ENCODE measurements at regions not wholly inside any gene's neighbourhood (a gene's known extent, or its start where the extent isn't known, plus 50 kb on each side); places are given as distances from the start of the nearest gene placed in this dataset.

DNA sequence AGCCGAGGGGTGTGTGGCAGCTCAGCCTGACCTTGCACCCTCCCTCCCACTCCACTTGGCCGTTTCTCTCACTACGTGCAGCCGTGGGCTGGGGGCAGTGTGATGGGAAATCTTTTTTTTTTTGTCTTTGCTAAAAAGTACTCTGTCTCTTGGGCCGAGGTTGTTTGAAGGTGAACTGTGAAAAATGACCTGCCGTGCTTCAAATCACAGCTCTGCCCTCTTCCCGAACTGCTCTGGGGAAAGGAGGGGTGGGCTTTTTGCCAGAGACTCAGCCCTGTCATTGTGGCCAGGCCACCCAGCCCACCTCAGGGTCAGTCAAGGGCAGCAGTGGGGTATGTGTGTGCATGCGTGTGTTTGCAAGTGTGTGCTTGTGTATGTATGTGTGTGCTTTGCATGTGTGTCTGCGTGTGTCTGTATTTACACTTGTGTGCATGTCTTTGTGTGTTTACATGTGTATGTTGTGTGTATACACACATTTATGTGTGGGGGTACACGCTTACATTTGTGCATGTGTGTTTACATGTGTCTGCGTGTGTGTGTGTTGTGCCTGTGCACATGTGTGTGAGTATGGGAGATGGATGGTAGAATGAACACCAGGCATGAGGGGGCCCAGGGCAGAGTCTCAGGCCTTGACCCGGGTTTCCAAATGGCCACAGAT lies 61.3 kb upstream of the HAAO start:
- TF ChIP-seq, protein P1, sequence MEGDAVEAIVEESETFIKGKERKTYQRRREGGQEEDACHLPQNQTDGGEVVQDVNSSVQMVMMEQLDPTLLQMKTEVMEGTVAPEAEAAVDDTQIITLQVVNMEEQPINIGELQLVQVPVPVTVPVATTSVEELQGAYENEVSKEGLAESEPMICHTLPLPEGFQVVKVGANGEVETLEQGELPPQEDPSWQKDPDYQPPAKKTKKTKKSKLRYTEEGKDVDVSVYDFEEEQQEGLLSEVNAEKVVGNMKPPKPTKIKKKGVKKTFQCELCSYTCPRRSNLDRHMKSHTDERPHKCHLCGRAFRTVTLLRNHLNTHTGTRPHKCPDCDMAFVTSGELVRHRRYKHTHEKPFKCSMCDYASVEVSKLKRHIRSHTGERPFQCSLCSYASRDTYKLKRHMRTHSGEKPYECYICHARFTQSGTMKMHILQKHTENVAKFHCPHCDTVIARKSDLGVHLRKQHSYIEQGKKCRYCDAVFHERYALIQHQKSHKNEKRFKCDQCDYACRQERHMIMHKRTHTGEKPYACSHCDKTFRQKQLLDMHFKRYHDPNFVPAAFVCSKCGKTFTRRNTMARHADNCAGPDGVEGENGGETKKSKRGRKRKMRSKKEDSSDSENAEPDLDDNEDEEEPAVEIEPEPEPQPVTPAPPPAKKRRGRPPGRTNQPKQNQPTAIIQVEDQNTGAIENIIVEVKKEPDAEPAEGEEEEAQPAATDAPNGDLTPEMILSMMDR (optimal IDR thresholded peaks at IDR 0.05 in 1 of 3, IDR thresholded peaks at IDR 0.05 in 1 of 3, conservative IDR thresholded peaks at IDR 0.05 in 1 of 3; ENCODE audit: extremely low read depth in 1 of 3, insufficient read depth in 2 of 3, low read length in 3 of 3): no peak
- no peak for TF ChIP-seq EZH2 (IDR thresholded peaks at IDR 0.05; ENCODE audit: low read length)

Measured in keratinocyte (primary cell).